ENCODE measurements at regions not wholly inside any gene's neighbourhood (a gene's known extent, or its start where the extent isn't known, plus 50 kb on each side); places are given as distances from the start of the nearest gene placed in this dataset.

- TF ChIP-seq, protein P1, sequence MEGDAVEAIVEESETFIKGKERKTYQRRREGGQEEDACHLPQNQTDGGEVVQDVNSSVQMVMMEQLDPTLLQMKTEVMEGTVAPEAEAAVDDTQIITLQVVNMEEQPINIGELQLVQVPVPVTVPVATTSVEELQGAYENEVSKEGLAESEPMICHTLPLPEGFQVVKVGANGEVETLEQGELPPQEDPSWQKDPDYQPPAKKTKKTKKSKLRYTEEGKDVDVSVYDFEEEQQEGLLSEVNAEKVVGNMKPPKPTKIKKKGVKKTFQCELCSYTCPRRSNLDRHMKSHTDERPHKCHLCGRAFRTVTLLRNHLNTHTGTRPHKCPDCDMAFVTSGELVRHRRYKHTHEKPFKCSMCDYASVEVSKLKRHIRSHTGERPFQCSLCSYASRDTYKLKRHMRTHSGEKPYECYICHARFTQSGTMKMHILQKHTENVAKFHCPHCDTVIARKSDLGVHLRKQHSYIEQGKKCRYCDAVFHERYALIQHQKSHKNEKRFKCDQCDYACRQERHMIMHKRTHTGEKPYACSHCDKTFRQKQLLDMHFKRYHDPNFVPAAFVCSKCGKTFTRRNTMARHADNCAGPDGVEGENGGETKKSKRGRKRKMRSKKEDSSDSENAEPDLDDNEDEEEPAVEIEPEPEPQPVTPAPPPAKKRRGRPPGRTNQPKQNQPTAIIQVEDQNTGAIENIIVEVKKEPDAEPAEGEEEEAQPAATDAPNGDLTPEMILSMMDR (IDR thresholded peaks at IDR 0.05; ENCODE audit: low read depth, low read length, missing input control), result no peak
- TF ChIP-seq GABPA (IDR thresholded peaks at IDR 0.05 in 1 of 2, conservative IDR thresholded peaks at IDR 0.05 in 1 of 2) (no peak), SP1 (IDR thresholded peaks at IDR 0.05) (no peak)
Observed at GRCh38 chr19:5263615-5264014, 77.0 kb downstream of the PTPRS start.

Measured in liver (tissue), 3 donors.